SK-N-SH treated with all-trans-retinoic acid at 6 μM for 48 hours (cell line): ENCODE measurements at regions not wholly inside any gene's neighbourhood (a gene's known extent, or its start where the extent isn't known, plus 50 kb on each side); places are given as distances from the start of the nearest gene placed in this dataset.

ENCODE experiments used
- ATAC-seq: fragments of 200-7000 bp; cut with Tn5 transposase; 3 replicates; pipeline ENCODE4 v1.9.1; 2020; ENCODE audit warnings: mild to moderate bottlenecking, moderate library complexity
- BACH2 ChIP-seq: fragments of 250-450 bp; sonication (Bioruptor Pico); IDR thresholded peaks from 2 replicates; pipeline ENCODE4 v1.9.0; 2021; ENCODE audit warnings: mild to moderate bottlenecking, borderline replicate concordance
- CREB5 ChIP-seq: fragments of 250-450 bp; sonication (Bioruptor Pico); IDR thresholded peaks from 2 replicates; pipeline ENCODE4 v1.5.1; 2020; ENCODE audit warnings: low read depth, mild to moderate bottlenecking, moderate library complexity
- CSDC2 ChIP-seq: fragments of 250-450 bp; sonication (Bioruptor Pico); IDR thresholded peaks from 2 replicates; pipeline ENCODE4 v1.5.0; 2020; ENCODE audit warnings: mild to moderate bottlenecking, moderate library complexity
- CSRNP3 ChIP-seq: fragments of 250-450 bp; sonication (Bioruptor Pico); IDR thresholded peaks from 2 replicates; pipeline ENCODE4 v1.5.1; 2021; ENCODE audit warnings: mild to moderate bottlenecking, moderate library complexity
- ESRRG ChIP-seq: fragments of 250-450 bp; sonication (Bioruptor Pico); IDR thresholded peaks from 2 replicates; pipeline ENCODE4 v1.6.1; 2021; ENCODE audit warnings: mild to moderate bottlenecking
- GLIS3 ChIP-seq: fragments of 250-450 bp; sonication (Bioruptor Pico); IDR thresholded peaks from 2 replicates; pipeline ENCODE4 v1.5.0; 2020; ENCODE audit warnings: mild to moderate bottlenecking, moderate library complexity
- ISL1 ChIP-seq: fragments of 250-450 bp; sonication (Bioruptor Pico); IDR thresholded peaks from 2 replicates; pipeline ENCODE4 v2.1.2; 2022; ENCODE audit warnings: mild to moderate bottlenecking, moderate library complexity
- OSR1 ChIP-seq: fragments of 250-450 bp; sonication (Bioruptor Pico); IDR thresholded peaks from 2 replicates; pipeline ENCODE4 v1.8.0; 2022; ENCODE audit warnings: moderate library complexity, mild to moderate bottlenecking, inconsistent platforms
- PATZ1 ChIP-seq: fragments of 250-450 bp; sonication (Bioruptor Pico); IDR thresholded peaks from 2 replicates; pipeline ENCODE4 v1.8.0; 2020; ENCODE audit warnings: mild to moderate bottlenecking, moderate library complexity, borderline replicate concordance
- POU6F1 ChIP-seq: fragments of 250-450 bp; sonication (Bioruptor Pico); IDR thresholded peaks from 2 replicates; pipeline ENCODE4 v1.8.0; 2021; ENCODE audit warnings: low read depth, mild to moderate bottlenecking, moderate library complexity, borderline replicate concordance
- RARB ChIP-seq: fragments of 250-450 bp; sonication (Bioruptor Pico); IDR thresholded peaks from 2 replicates; pipeline ENCODE4 v1.8.0; 2021; ENCODE audit warnings: mild to moderate bottlenecking, moderate library complexity
- TCF4 ChIP-seq: fragments of 250-450 bp; sonication (Bioruptor Pico); IDR thresholded peaks from 2 replicates; pipeline ENCODE4 v1.8.0; 2021; ENCODE audit warnings: mild to moderate bottlenecking, moderate library complexity, borderline replicate concordance
- TOX ChIP-seq: fragments of 250-450 bp; sonication (Bioruptor Pico); IDR thresholded peaks from 2 replicates; pipeline ENCODE4 v1.8.0; 2021; ENCODE audit warnings: mild to moderate bottlenecking, moderate library complexity, borderline replicate concordance
- TSHZ2 ChIP-seq: fragments of 250-450 bp; sonication (Bioruptor Pico); IDR thresholded peaks from 2 replicates; pipeline ENCODE4 v1.5.0; 2020; ENCODE audit warnings: mild to moderate bottlenecking, moderate library complexity
- ZFP3 ChIP-seq: fragments of 250-450 bp; sonication (Bioruptor Pico); IDR thresholded peaks from 2 replicates; pipeline ENCODE4 v1.5.0; 2020; ENCODE audit warnings: mild to moderate bottlenecking, moderate library complexity
- ZNF565 ChIP-seq: fragments of 450-650 bp; formaldehyde crosslinking; conservative IDR thresholded peaks from 2 replicates; pipeline ENCODE4 v1.5.0; 2020; ENCODE audit warnings: low read depth, mild to moderate bottlenecking, moderate library complexity
- ZNF8 ChIP-seq: fragments of 450-650 bp; formaldehyde crosslinking; IDR thresholded peaks from 2 replicates; pipeline ENCODE4 v1.5.0; 2020; ENCODE audit warnings: mild to moderate bottlenecking, moderate library complexity

- no peak for TF ChIP-seq RARB (CRISPR knock-in tag)
- no peak for TF ChIP-seq POU6F1 (CRISPR knock-in tag)
- no peak for TF ChIP-seq OSR1
- TF ChIP-seq ZFP3: no peak
- no peak for TF ChIP-seq GLIS3 (CRISPR knock-in tag)
- no peak for TF ChIP-seq ZNF565 (CRISPR knock-in tag)
- TF ChIP-seq CREB5: no peak
- TF ChIP-seq, all 23 proteins: peak for 0
- peak; percentile 54; the same call in 1 of the 3 replicates for ATAC-seq
These were observed 250.5 kb downstream of the SHQ1 start for GRCh38 chr3:72597756-72598195.

- no peak for TF ChIP-seq CREB5
- TF ChIP-seq TOX: no peak
- no peak for TF ChIP-seq POU6F1 (CRISPR knock-in tag)
- TF ChIP-seq ZNF565 (CRISPR knock-in tag): no peak
- no peak for TF ChIP-seq OSR1
- no peak for TF ChIP-seq TSHZ2 (CRISPR knock-in tag)
- TF ChIP-seq ISL1 (CRISPR knock-in tag): no peak
- no peak for TF ChIP-seq PATZ1
- no peak for TF ChIP-seq CSDC2
- ATAC-seq: no peak
These were observed 251.2 kb downstream of the SHQ1 start for GRCh38 chr3:72597043-72597442.

- TF ChIP-seq ZFP3 (no peak), ESRRG (no peak), GLIS3 (CRISPR knock-in tag) (no peak), OSR1 (no peak), CSRNP3 (CRISPR knock-in tag) (no peak), ISL1 (CRISPR knock-in tag) (no peak), TOX (no peak), POU6F1 (CRISPR knock-in tag) (no peak), BACH2 (no peak), ZNF8 (CRISPR knock-in tag) (no peak), TCF4 (no peak)
These were observed 252.2 kb downstream of the SHQ1 start for GRCh38 chr3:72595927-72596610.

More at GRCh38 chr3:72595927-72596610, 252.2 kb downstream of the SHQ1 start:
- ATAC-seq: no peak
